ENCODE measurements at regions not wholly inside any gene's neighbourhood (a gene's known extent, or its start where the extent isn't known, plus 50 kb on each side); places are given as distances from the start of the nearest gene placed in this dataset.

- no peak overlapping the region for H3K9ac ChIP-seq (ENCODE audit: low read length)
- H3K4me3 ChIP-seq (ENCODE audit: low read depth, low read length), result no peak overlapping the region
- H3K27ac ChIP-seq (ENCODE audit: low read depth, low read length), result no peak overlapping the region
- no peaks in the 10 kb centered on the region for H3K9me3 ChIP-seq (ENCODE audit: control insufficient read depth, insufficient read depth, low read depth, low read length)
- no peaks in the 10 kb centered on the region for H3K27me3 ChIP-seq (ENCODE audit: control insufficient read depth, insufficient read depth, low read length)
- H3K4me1 ChIP-seq (ENCODE audit: control insufficient read depth, insufficient read depth, low read length), result peaks cover 9% of the 10 kb centered on the region; the same call in 1 of the 2 replicates
- H3K36me3 ChIP-seq (ENCODE audit: control insufficient read depth, insufficient read depth, low read length), result no peaks in the 10 kb centered on the region
These were observed 504.6 kb upstream of the MKI67 start for GRCh38 chr10:128630787-128631252.

GRCh38 chr10:128631801-128632241 is 505.6 kb upstream of the MKI67 start:
- no peaks in the 10 kb centered on the region for H3K27me3 ChIP-seq (ENCODE audit: control insufficient read depth, insufficient read depth, low read length)
- H3K27ac ChIP-seq (ENCODE audit: low read depth, low read length), result no peak overlapping the region
- H3K36me3 ChIP-seq (ENCODE audit: control insufficient read depth, insufficient read depth, low read length), result no peaks in the 10 kb centered on the region
- peaks cover 5% of the 10 kb centered on the region; the same call in 1 of the 2 replicates for H3K4me1 ChIP-seq (ENCODE audit: control insufficient read depth, insufficient read depth, low read length)
- H3K9ac ChIP-seq (ENCODE audit: low read length), result no peak overlapping the region
- H3K4me3 ChIP-seq (ENCODE audit: low read depth, low read length), result no peak overlapping the region
- no peaks in the 10 kb centered on the region for H3K9me3 ChIP-seq (ENCODE audit: control insufficient read depth, insufficient read depth, low read depth, low read length)

GRCh38 chr10:128632694-128633093 is 506.5 kb upstream of the MKI67 start:
- Histone ChIP-seq H3K4me3 (ENCODE audit: low read depth, low read length) (no peak overlapping the region), H3K27me3 (ENCODE audit: control insufficient read depth, insufficient read depth, low read length) (no peaks in the 10 kb centered on the region), H3K9me3 (ENCODE audit: control insufficient read depth, insufficient read depth, low read depth, low read length) (no peaks in the 10 kb centered on the region), H3K27ac (ENCODE audit: low read depth, low read length) (no peak overlapping the region), H3K9ac (ENCODE audit: low read length) (no peak overlapping the region), H3K36me3 (ENCODE audit: control insufficient read depth, insufficient read depth, low read length) (no peaks in the 10 kb centered on the region), H3K4me1 (ENCODE audit: control insufficient read depth, insufficient read depth, low read length) (peaks cover 4% of the 10 kb centered on the region; the same call in 1 of the 2 replicates)

GRCh38 chr10:128633864-128634540 is 507.8 kb upstream of the MKI67 start:
- Histone ChIP-seq H3K36me3 (ENCODE audit: control insufficient read depth, insufficient read depth, low read length) (no peaks in the 10 kb centered on the region), H3K4me1 (ENCODE audit: control insufficient read depth, insufficient read depth, low read length) (no peaks in the 10 kb centered on the region), H3K27me3 (ENCODE audit: control insufficient read depth, insufficient read depth, low read length) (no peaks in the 10 kb centered on the region), H3K9ac (ENCODE audit: low read length) (no peak overlapping the region), H3K4me3 (ENCODE audit: low read depth, low read length) (no peak overlapping the region), H3K27ac (ENCODE audit: low read depth, low read length) (no peak overlapping the region), H3K9me3 (ENCODE audit: control insufficient read depth, insufficient read depth, low read depth, low read length) (no peaks in the 10 kb centered on the region)

GRCh38 chr10:128642023-128642422 is 515.8 kb upstream of the MKI67 start:
- Histone ChIP-seq H3K36me3 (ENCODE audit: control insufficient read depth, insufficient read depth, low read length) (no peaks in the 10 kb centered on the region), H3K4me1 (ENCODE audit: control insufficient read depth, insufficient read depth, low read length) (no peaks in the 10 kb centered on the region), H3K9me3 (ENCODE audit: control insufficient read depth, insufficient read depth, low read depth, low read length) (no peaks in the 10 kb centered on the region), H3K9ac (ENCODE audit: low read length) (no peak overlapping the region), H3K27me3 (ENCODE audit: control insufficient read depth, insufficient read depth, low read length) (no peaks in the 10 kb centered on the region), H3K4me3 (ENCODE audit: low read depth, low read length) (no peak overlapping the region), H3K27ac (ENCODE audit: low read depth, low read length) (no peak overlapping the region)

GRCh38 chr10:128642502-128642901 is 516.3 kb upstream of the MKI67 start:
- Histone ChIP-seq H3K27me3 (ENCODE audit: control insufficient read depth, insufficient read depth, low read length) (no peaks in the 10 kb centered on the region), H3K9me3 (ENCODE audit: control insufficient read depth, insufficient read depth, low read depth, low read length) (no peaks in the 10 kb centered on the region), H3K9ac (ENCODE audit: low read length) (no peak overlapping the region), H3K27ac (ENCODE audit: low read depth, low read length) (no peak overlapping the region), H3K4me1 (ENCODE audit: control insufficient read depth, insufficient read depth, low read length) (no peaks in the 10 kb centered on the region), H3K4me3 (ENCODE audit: low read depth, low read length) (no peak overlapping the region), H3K36me3 (ENCODE audit: control insufficient read depth, insufficient read depth, low read length) (no peaks in the 10 kb centered on the region)

GRCh38 chr10:128643658-128644057 is 517.4 kb upstream of the MKI67 start:
- Histone ChIP-seq H3K4me3 (ENCODE audit: low read depth, low read length) (no peak overlapping the region), H3K27me3 (ENCODE audit: control insufficient read depth, insufficient read depth, low read length) (no peaks in the 10 kb centered on the region)

GRCh38 chr10:128645486-128645885 is 519.3 kb upstream of the MKI67 start:
- Histone ChIP-seq H3K4me1 (ENCODE audit: control insufficient read depth, insufficient read depth, low read length) (no peaks in the 10 kb centered on the region), H3K36me3 (ENCODE audit: control insufficient read depth, insufficient read depth, low read length) (no peaks in the 10 kb centered on the region), H3K9me3 (ENCODE audit: control insufficient read depth, insufficient read depth, low read depth, low read length) (no peaks in the 10 kb centered on the region), H3K27ac (ENCODE audit: low read depth, low read length) (no peak overlapping the region), H3K9ac (ENCODE audit: low read length) (no peak overlapping the region), H3K4me3 (ENCODE audit: low read depth, low read length) (no peak overlapping the region), H3K27me3 (ENCODE audit: control insufficient read depth, insufficient read depth, low read length) (no peaks in the 10 kb centered on the region)

More at GRCh38 chr10:128643658-128644057, 517.4 kb upstream of the MKI67 start:
- H3K4me1 ChIP-seq (ENCODE audit: control insufficient read depth, insufficient read depth, low read length), result no peaks in the 10 kb centered on the region
- no peaks in the 10 kb centered on the region for H3K9me3 ChIP-seq (ENCODE audit: control insufficient read depth, insufficient read depth, low read depth, low read length)
- no peak overlapping the region for H3K9ac ChIP-seq (ENCODE audit: low read length)
- no peak overlapping the region for H3K27ac ChIP-seq (ENCODE audit: low read depth, low read length)
- no peaks in the 10 kb centered on the region for H3K36me3 ChIP-seq (ENCODE audit: control insufficient read depth, insufficient read depth, low read length)

GRCh38 chr10:128646956-128647355 is 520.7 kb upstream of the MKI67 start:
- H3K4me3 ChIP-seq (ENCODE audit: low read depth, low read length), result no peak overlapping the region
- H3K36me3 ChIP-seq (ENCODE audit: control insufficient read depth, insufficient read depth, low read length), result no peaks in the 10 kb centered on the region
- no peaks in the 10 kb centered on the region for H3K4me1 ChIP-seq (ENCODE audit: control insufficient read depth, insufficient read depth, low read length)
- no peak overlapping the region for H3K27ac ChIP-seq (ENCODE audit: low read depth, low read length)
- no peak overlapping the region for H3K9ac ChIP-seq (ENCODE audit: low read length)
- H3K9me3 ChIP-seq (ENCODE audit: control insufficient read depth, insufficient read depth, low read depth, low read length), result no peaks in the 10 kb centered on the region
- no peaks in the 10 kb centered on the region for H3K27me3 ChIP-seq (ENCODE audit: control insufficient read depth, insufficient read depth, low read length)

GRCh38 chr10:128657548-128657947 is 531.3 kb upstream of the MKI67 start:
- no peaks in the 10 kb centered on the region for H3K36me3 ChIP-seq (ENCODE audit: control insufficient read depth, insufficient read depth, low read length)
- H3K9ac ChIP-seq (ENCODE audit: low read length), result no peak overlapping the region
- H3K4me3 ChIP-seq (ENCODE audit: low read depth, low read length), result no peak overlapping the region
- 0 out of 2 replicates have a peak, but pooled peaks cover 2% of the 10 kb centered on the region for H3K4me1 ChIP-seq (ENCODE audit: control insufficient read depth, insufficient read depth, low read length)
- H3K27me3 ChIP-seq (ENCODE audit: control insufficient read depth, insufficient read depth, low read length), result no peaks in the 10 kb centered on the region
- no peak overlapping the region for H3K27ac ChIP-seq (ENCODE audit: low read depth, low read length)
- H3K9me3 ChIP-seq (ENCODE audit: control insufficient read depth, insufficient read depth, low read depth, low read length), result no peaks in the 10 kb centered on the region

GRCh38 chr10:128660726-128661125 is 534.5 kb upstream of the MKI67 start:
- H3K9me3 ChIP-seq (ENCODE audit: control insufficient read depth, insufficient read depth, low read depth, low read length), result peaks cover 4% of the 10 kb centered on the region; the same call in 1 of the 2 replicates
- H3K36me3 ChIP-seq (ENCODE audit: control insufficient read depth, insufficient read depth, low read length), result no peaks in the 10 kb centered on the region
- no peak overlapping the region for H3K4me3 ChIP-seq (ENCODE audit: low read depth, low read length)
- 0 out of 2 replicates have a peak, but pooled peaks cover 2% of the 10 kb centered on the region for H3K4me1 ChIP-seq (ENCODE audit: control insufficient read depth, insufficient read depth, low read length)
- no peak overlapping the region for H3K9ac ChIP-seq (ENCODE audit: low read length)
- no peaks in the 10 kb centered on the region for H3K27me3 ChIP-seq (ENCODE audit: control insufficient read depth, insufficient read depth, low read length)
- H3K27ac ChIP-seq (ENCODE audit: low read depth, low read length), result no peak overlapping the region

Measured in HUES6 (cell line).